RWPE2 (cell line): ENCODE measurements at regions not wholly inside any gene's neighbourhood (a gene's known extent, or its start where the extent isn't known, plus 50 kb on each side); places are given as distances from the start of the nearest gene placed in this dataset.
"Not testable (repeated sequence)": the region's sequence is repeated elsewhere in the genome, so short reads cannot be mapped to it uniquely, and the experiment has no call there.

Source experiments
- ATAC-seq: fragments of 200-7000 bp; cut with Tn5 transposase; 3 replicates; pipeline ENCODE4 v1.9.1; 2021; ENCODE audit warnings: low read depth
- DNase-seq: peaks from one replicate; pipeline ENCODE4 v3.0.0-alpha.2; 2020; ENCODE audit warnings: low spot score
- H3K27ac ChIP-seq: fragments of 450-650 bp; 2 replicates; pipeline ENCODE4 v1.5.1; 2017; ENCODE audit warnings: mild to moderate bottlenecking; ENCODE audit not compliant: poor library complexity, severe bottlenecking
- H3K27me3 ChIP-seq: fragments of 250-450 bp; sonication (Bioruptor Pico); 2 replicates; pipeline ENCODE4 v1.5.1; 2021; ENCODE audit warnings: mild to moderate bottlenecking, moderate library complexity; ENCODE audit not compliant: insufficient read depth, poor library complexity, severe bottlenecking
- H3K36me3 ChIP-seq: fragments of 250-450 bp; sonication (Bioruptor Pico); 2 replicates; pipeline ENCODE4 v1.5.1; 2020; ENCODE audit warnings: low read depth, mild to moderate bottlenecking, moderate library complexity
- H3K4me1 ChIP-seq: fragments of 250-450 bp; sonication (Bioruptor Pico); 2 replicates; pipeline ENCODE4 v1.5.1; 2021; ENCODE audit warnings: mild to moderate bottlenecking, moderate library complexity; ENCODE audit not compliant: insufficient read depth, poor library complexity, severe bottlenecking
- H3K4me3 ChIP-seq: fragments of 250-450 bp; sonication (Bioruptor Pico); 2 replicates; pipeline ENCODE4 v1.5.1; 2021; ENCODE audit warnings: mild to moderate bottlenecking, moderate library complexity; ENCODE audit not compliant: severe bottlenecking
- H3K9me3 ChIP-seq: fragments of 250-450 bp; sonication (Bioruptor Pico); 2 replicates; pipeline ENCODE4 v1.5.1; 2021; ENCODE audit warnings: mild to moderate bottlenecking, moderate library complexity; ENCODE audit not compliant: severe bottlenecking
- CTCF ChIP-seq: fragments of 450-650 bp; IDR thresholded peaks from one replicate; pipeline ENCODE4 v1.5.1; 2017; ENCODE audit warnings: mild to moderate bottlenecking, moderate library complexity; ENCODE audit not compliant: poor library complexity, severe bottlenecking

DNA sequence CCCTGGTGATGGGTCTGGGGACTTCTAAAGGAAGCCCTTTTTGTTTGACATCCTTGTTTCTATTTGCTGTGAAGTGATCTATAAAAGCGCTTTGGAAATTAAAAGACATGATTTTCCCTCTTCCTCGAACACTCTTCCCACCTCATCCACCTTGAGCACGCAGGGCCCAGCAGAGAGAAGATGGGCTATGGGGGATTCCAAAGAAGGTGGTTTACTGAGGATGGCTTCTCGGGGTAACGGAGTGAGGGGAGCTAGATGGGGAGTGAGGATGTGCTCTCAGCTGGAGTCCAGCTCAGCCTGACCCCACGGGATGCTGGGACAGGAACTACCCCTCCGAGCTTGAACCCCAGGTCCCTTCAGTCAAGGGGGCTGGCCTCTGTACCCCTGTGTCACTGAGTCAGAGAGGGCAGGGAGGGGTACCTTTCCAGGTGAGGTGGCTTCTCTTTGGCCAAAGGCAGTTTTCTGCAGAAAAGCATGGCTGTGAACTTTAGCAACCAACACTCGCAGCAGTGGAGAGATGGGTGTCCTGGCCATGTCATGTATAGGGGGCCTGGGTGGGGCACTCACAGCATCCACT, 180.7 kb upstream of the SMAD3 start:
- H3K36me3 ChIP-seq = no peaks in the 10 kb centered on the region
- ATAC-seq (no peak), DNase-seq (no peak)
- H3K9me3 ChIP-seq = no peaks in the 10 kb centered on the region
- peaks cover 34% of the 10 kb centered on the region for H3K4me1 ChIP-seq
- peak overlapping the region; percentile 78 for H3K27ac ChIP-seq
- H3K4me3 ChIP-seq = no peak overlapping the region
- no peak for TF ChIP-seq CTCF
- H3K27me3 ChIP-seq = no peaks in the 10 kb centered on the region

DNA sequence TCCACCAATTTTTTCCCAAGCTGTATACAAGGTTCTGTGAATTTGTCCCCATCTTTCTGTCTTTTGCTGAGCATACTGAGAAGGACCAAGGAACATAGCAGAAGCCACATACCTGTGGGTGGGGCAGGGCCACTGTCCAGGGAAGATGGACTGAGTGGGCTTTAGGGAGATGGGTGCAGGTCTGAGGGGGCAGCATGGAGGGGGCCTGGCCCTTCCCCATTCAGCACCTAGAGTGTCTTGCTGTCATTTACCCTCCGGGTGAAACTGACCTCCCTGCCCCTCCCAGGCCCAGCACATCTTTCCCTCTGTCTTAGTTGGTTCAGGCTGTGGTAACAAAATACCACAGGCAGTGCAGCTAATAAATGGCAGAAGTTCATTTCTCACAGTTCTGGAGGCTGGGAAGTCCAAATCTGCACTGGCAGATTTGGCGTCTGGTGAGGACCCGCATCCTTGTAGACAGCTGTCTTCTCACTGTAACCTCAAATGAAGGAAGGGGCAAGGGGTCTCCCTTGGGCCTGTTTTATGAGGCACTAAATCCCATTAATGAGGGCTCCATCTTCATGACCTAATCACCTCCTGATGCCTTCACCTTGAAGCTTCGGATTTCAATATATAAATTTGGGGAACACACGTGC, 180.0 kb upstream of the SMAD3 start:
- no peak overlapping the region for H3K4me3 ChIP-seq
- ATAC-seq (no peak), DNase-seq (no peak)
- TF ChIP-seq CTCF = no peak
- peaks cover 34% of the 10 kb centered on the region for H3K4me1 ChIP-seq
- no peaks in the 10 kb centered on the region for H3K9me3 ChIP-seq
- H3K27me3 ChIP-seq = no peaks in the 10 kb centered on the region
- H3K27ac ChIP-seq = no peak overlapping the region
- H3K36me3 ChIP-seq = no peaks in the 10 kb centered on the region

DNA sequence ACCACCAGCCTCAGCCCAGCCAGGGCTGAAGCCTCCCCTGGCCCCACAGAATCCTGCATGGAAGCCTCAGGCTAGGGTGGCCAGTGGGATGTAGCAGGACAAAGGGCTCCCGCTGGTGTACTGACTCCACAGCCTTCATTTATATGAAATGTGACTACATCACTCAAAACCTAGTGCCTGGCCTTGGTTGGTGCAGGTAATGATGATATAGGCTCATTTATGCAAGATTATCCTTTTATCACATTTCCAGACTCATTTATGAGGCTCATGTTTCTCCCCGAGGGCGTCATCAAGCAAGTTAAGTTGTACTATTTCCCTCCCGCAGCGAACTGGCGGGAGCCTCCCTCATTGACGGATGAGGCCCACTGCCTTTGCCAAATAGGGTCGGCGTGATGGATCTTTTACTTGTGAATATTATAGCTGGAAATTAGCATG, 179.1 kb upstream of the SMAD3 start:
- Histone ChIP-seq H3K36me3 (no peaks in the 10 kb centered on the region), H3K27me3 (no peaks in the 10 kb centered on the region), H3K9me3 (no peaks in the 10 kb centered on the region), H3K4me3 (no peak overlapping the region), H3K4me1 (peaks cover 34% of the 10 kb centered on the region), H3K27ac (no peak overlapping the region)
- no peak for TF ChIP-seq CTCF
- no peak for DNase-seq
- no peak for ATAC-seq

DNA sequence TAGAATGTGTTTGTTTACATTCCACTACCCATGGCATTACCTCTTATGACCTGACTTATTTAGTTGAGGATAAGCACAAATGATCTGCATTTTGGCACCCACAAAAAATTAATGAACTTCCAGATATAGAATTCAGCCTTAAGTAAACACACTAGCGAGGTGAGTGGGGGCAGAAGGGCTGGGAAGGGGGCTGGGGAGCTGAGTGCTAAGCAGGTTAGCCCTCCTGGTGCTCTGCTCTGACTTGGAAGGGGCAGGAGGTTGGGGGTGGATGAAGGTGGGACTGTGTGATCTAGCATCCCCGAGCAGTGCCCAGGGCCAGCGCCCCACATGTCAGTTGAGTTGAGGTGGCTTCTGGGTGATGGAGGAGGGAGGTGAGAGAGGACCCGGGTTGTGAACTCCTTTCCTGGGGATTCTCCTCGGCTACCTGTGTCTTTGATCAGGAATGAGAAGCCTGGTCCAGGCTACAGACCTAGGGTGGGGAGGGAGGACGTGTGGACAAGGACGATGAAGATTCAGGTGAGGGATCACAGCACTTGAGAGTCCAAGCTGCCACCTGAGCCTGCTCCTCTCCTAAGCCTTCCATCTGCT, 178.6 kb upstream of the SMAD3 start:
- DNase-seq = no peak
- Histone ChIP-seq H3K4me1 (peaks cover 34% of the 10 kb centered on the region), H3K36me3 (no peaks in the 10 kb centered on the region), H3K27ac (no peak overlapping the region), H3K9me3 (no peaks in the 10 kb centered on the region), H3K27me3 (no peaks in the 10 kb centered on the region), H3K4me3 (no peak overlapping the region)
- ATAC-seq = no peak
- no peak for TF ChIP-seq CTCF

DNA sequence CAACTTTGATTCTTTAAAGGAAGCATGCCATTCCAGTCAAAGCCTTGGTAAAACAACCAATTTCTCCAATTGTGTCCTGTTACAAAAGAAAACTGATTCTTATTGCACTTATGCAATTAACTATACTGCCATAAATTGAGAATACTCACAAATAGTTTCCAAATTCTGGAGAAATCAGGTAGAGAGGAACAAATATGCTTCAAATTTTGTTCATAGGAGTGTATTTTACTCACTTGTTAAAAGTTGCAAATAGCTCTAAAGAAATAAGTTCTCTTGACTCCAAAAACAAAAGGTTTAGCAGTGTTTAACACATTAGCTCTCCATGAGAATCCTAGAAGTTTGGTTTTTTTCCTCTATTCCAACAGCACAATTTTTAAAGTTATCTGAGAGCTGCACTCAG, 176.1 kb upstream of the SMAD3 start:
- ATAC-seq, H3K27ac ChIP-seq, H3K4me3 ChIP-seq, DNase-seq, H3K36me3 ChIP-seq, H3K9me3 ChIP-seq, H3K27me3 ChIP-seq: not testable (repeated sequence)
- peaks cover 14% of the 10 kb centered on the region for H3K4me1 ChIP-seq
